GM12878 (cell line): ENCODE measurements at regions not wholly inside any gene's neighbourhood (a gene's known extent, or its start where the extent isn't known, plus 50 kb on each side); places are given as distances from the start of the nearest gene placed in this dataset.

Experiments used
- KAT2A ChIP-seq: conservative IDR thresholded peaks from 2 replicates; pipeline ENCODE4 v1.6.1; 2011; ENCODE audit warnings: low read depth, low read length; ENCODE audit not compliant: control insufficient read depth
- POLR2A ChIP-seq: IDR thresholded peaks from 2 replicates; pipeline ENCODE4 v1.6.1; 2011; ENCODE audit warnings: low read depth, mild to moderate bottlenecking, low read length
- POLR2AphosphoS5 ChIP-seq: IDR thresholded peaks from 2 replicates; pipeline ENCODE4 v1.6.1; 2011; ENCODE audit warnings: mild to moderate bottlenecking, low read length, inconsistent platforms
- SUZ12 ChIP-seq: fragments of 200-600 bp; sonication (generic); IDR thresholded peaks from one replicate; pipeline ENCODE4 v1.6.1; 2018; ENCODE audit warnings: antibody characterized with exemption, mild to moderate bottlenecking; ENCODE audit not compliant: unreplicated experiment
- TF ChIP-seq, protein P1 (sequence below), 3 experiments: IDR thresholded peaks in 2 of 3; conservative IDR thresholded peaks in 1 of 3; 2 replicates each; pipeline ENCODE4 v1.5.1; 2011; ENCODE audit warnings: low read depth in 3 of 3, low read length in 3 of 3, mild to moderate bottlenecking in 3 of 3, control low read depth in 2 of 3, moderate library complexity in 2 of 3, inconsistent platforms in 1 of 3, mixed read lengths in 1 of 3; ENCODE audit not compliant: control insufficient read depth in 2 of 3, insufficient read depth in 1 of 3; ENCODE audit errors: extremely low read depth in 1 of 3

DNA sequence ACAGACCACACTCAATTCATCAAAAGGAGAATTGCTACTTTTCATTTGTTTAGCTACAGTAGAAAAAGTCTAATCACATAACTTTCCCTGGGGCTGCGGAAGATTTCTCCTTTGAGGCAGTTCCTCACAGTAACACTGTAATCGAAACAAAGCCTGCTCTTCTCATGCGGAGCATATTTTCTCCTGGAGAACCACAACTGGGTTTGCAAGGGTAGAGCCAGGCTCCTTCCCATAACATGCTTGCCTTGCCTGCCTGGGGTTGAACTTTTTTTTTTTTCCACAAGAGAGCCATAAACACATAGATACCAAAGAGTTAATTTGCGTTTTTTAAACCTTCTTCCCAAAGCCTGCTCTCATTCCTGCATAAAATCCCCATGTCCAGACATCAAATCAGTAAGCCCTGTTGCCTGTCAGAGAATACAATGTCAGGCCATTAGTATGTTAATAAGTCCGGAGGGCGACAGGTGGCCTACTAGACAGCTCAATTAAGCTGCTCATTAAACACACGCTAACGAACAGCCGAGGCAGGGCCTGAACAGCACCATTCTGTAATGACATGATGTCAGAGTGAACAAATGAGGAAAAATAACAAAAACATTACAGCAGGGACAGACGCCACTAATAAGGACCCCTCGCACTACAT is 107.1 kb upstream of the OLIG2 start:
- TF ChIP-seq POLR2A (no peak), SUZ12 (no peak), POLR2AphosphoS5 (no peak), KAT2A (no peak)
- TF ChIP-seq, protein P1, sequence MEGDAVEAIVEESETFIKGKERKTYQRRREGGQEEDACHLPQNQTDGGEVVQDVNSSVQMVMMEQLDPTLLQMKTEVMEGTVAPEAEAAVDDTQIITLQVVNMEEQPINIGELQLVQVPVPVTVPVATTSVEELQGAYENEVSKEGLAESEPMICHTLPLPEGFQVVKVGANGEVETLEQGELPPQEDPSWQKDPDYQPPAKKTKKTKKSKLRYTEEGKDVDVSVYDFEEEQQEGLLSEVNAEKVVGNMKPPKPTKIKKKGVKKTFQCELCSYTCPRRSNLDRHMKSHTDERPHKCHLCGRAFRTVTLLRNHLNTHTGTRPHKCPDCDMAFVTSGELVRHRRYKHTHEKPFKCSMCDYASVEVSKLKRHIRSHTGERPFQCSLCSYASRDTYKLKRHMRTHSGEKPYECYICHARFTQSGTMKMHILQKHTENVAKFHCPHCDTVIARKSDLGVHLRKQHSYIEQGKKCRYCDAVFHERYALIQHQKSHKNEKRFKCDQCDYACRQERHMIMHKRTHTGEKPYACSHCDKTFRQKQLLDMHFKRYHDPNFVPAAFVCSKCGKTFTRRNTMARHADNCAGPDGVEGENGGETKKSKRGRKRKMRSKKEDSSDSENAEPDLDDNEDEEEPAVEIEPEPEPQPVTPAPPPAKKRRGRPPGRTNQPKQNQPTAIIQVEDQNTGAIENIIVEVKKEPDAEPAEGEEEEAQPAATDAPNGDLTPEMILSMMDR (IDR thresholded peaks at IDR 0.05 in 2 of 3, conservative IDR thresholded peaks at IDR 0.05 in 1 of 3; ENCODE audit: control insufficient read depth in 2 of 3, extremely low read depth in 1 of 3, insufficient read depth in 1 of 3, low read depth in 3 of 3, low read length in 3 of 3), result no peak
